Heart right ventricle (tissue), 16 donors: ENCODE measurements at regions not wholly inside any gene's neighbourhood (a gene's known extent, or its start where the extent isn't known, plus 50 kb on each side); places are given as distances from the start of the nearest gene placed in this dataset.
"Not testable (repeated sequence)": the region's sequence is repeated elsewhere in the genome, so short reads cannot be mapped to it uniquely, and the experiment has no call there.

ENCODE experiments used
- ATAC-seq, 8 donors: fragments of 200-7000 bp; cut with Tn5 transposase; one replicate each; pipeline ENCODE4 v1.9.1; 2020; ENCODE audit warnings: mild to moderate bottlenecking in 8 of 8, moderate library complexity in 8 of 8, moderate number of reproducible peaks in 1 of 8
- DNase-seq, 2 donors: peaks; one replicate each; pipeline ENCODE4 v3.0.0-alpha.2; 2020
- H3K27ac ChIP-seq, 10 donors: fragments of 200-600 bp; sonication (generic) in 2 of 10; one replicate each; pipeline versions ENCODE4 v1.5.0 to v1.8.0; 2020 to 2022; ENCODE audit warnings: mild to moderate bottlenecking in 3 of 10
- H3K27me3 ChIP-seq, 7 donors: fragments of 200-600 bp; one replicate each; pipeline ENCODE4 v1.8.0; 2021 to 2022; ENCODE audit warnings: mild to moderate bottlenecking in 2 of 7
- H3K36me3 ChIP-seq, 9 donors: fragments of 200-600 bp; sonication (generic) in 1 of 9; one replicate each; pipeline versions ENCODE4 v1.5.0 to v1.8.0; 2020 to 2022; ENCODE audit warnings: mild to moderate bottlenecking in 2 of 9
- H3K4me1 ChIP-seq, 9 donors: fragments of 200-600 bp; sonication (generic) in 1 of 9; one replicate each; pipeline versions ENCODE4 v1.5.0 to v1.8.0; 2020 to 2022; ENCODE audit warnings: mild to moderate bottlenecking in 4 of 9
- H3K4me3 ChIP-seq, 10 donors: fragments of 200-600 bp; sonication (generic) in 2 of 10; one replicate each; pipeline versions ENCODE4 v1.5.0 to v1.8.0; 2020 to 2022; ENCODE audit warnings: mild to moderate bottlenecking in 7 of 10, moderate library complexity in 2 of 10
- H3K9me3 ChIP-seq, 11 donors: fragments of 200-600 bp in 10 of 11; sonication (generic) in 2 of 11; one replicate each; pipeline versions ENCODE4 v1.5.0 to v1.8.0; 2013 to 2022; ENCODE audit warnings: mild to moderate bottlenecking in 2 of 11, control low read depth in 1 of 11, moderate library complexity in 1 of 11
- WGBS, 2 donors: extraction: QIAGEN DNeasy Blood & Tissue Kit; methylation state at CpG; one replicate each; pipeline ENCODE4 v1.1.7; 2013; ENCODE audit warnings: inconsistent platforms in 1 of 2; 5-methylcytosine and 5-hydroxymethylcytosine counted together
- intact Hi-C, 10 donors: fragments of 100-400 bp; cut with DNase I; formaldehyde crosslinking; loops; one replicate each; pipeline versions ENCODE4 v1.11.1 to v1.14.2; 2022
- donor health status: Arrhythmogenic right ventricular cardiomyopathy.
- donor health status: ischemic (EF 13 %, LVEDD 7.1; RV severe dilation, severe dysfunction).
- donor health status: healthy with polysubstance abuse.
- donor health status: DM: no; HTN: yes; CAD: no.
- donor health status: DM: no; HTN: no; CAD: no.
- donor health status: ischemic (EF 25% LVEDD 6.9; RV normal size, moderate dysfunction).
- donor health status: ischemic (EF 25% LVEDD 5.7; RV mildly dilated, moderate dysfunction).
- donor health status: healthy.
- donor health status: DM: yes; HTN: yes; CAD: no.
- donor health status: Ischemic cardiomyopathy.
- donor health status: ischemic (EF 35%, LVEDD 5.7; RV mildly dilated, moderate dysfunction).
- donor health status: nonischemic (EF 11% LVEDD 7.7; RV severe dilation, severe dysfunction).
- donor health status: DM: yes; HTN: yes; CAD: no.
- donor health status: PGD.
- donor health status: ischemic (EF 29% LVEDD 5.4; RV normal size, mild dysfunction).
- donor health status: nonischemic (EF 23%, LVEDD 6.1; RV moderate dilation, normal function).

- H3K4me1 ChIP-seq, H3K27ac ChIP-seq, DNase-seq, H3K27me3 ChIP-seq, H3K36me3 ChIP-seq, intact Hi-C loops, H3K4me3 ChIP-seq, ATAC-seq, H3K9me3 ChIP-seq: not testable (repeated sequence)
- WGBS, 2 donors, result 68 to 73% methylated on average over 8 of the region's 8 CpGs
Measured at GRCh38 chr15:24488164-24488907, 187.2 kb upstream of the NPAP1 start.

GRCh38 chr15:24505216-24505615 is 170.4 kb upstream of the NPAP1 start:
- 85 to 86% methylated on average over 11 of the region's 11 CpGs for WGBS, 2 donors
- intact Hi-C loops, H3K4me1 ChIP-seq: not testable (repeated sequence)

GRCh38 chr15:24509714-24510113 is 165.9 kb upstream of the NPAP1 start:
- H3K4me3 ChIP-seq, DNase-seq, H3K9me3 ChIP-seq, intact Hi-C loops, H3K4me1 ChIP-seq, H3K27ac ChIP-seq, H3K27me3 ChIP-seq, H3K36me3 ChIP-seq, ATAC-seq: not testable (repeated sequence)
- 87 to 91% methylated on average over 1 of the region's 1 CpG for WGBS, 2 donors

More at GRCh38 chr15:24505216-24505615, 170.4 kb upstream of the NPAP1 start:
- not testable (repeated sequence) for ATAC-seq, H3K9me3 ChIP-seq, H3K4me3 ChIP-seq, H3K27me3 ChIP-seq, H3K36me3 ChIP-seq, H3K27ac ChIP-seq, DNase-seq

GRCh38 chr15:24511598-24511997 is 164.0 kb upstream of the NPAP1 start:
- ATAC-seq, H3K4me1 ChIP-seq, intact Hi-C loops, H3K36me3 ChIP-seq, H3K27ac ChIP-seq, H3K4me3 ChIP-seq, H3K27me3 ChIP-seq, H3K9me3 ChIP-seq, DNase-seq: not testable (repeated sequence)
- 72 to 75% methylated on average over 3 of the region's 3 CpGs for WGBS, 2 donors

GRCh38 chr15:24518772-24519171 is 156.8 kb upstream of the NPAP1 start:
- H3K27me3 ChIP-seq, H3K4me3 ChIP-seq, H3K9me3 ChIP-seq, intact Hi-C loops, H3K4me1 ChIP-seq, H3K27ac ChIP-seq, H3K36me3 ChIP-seq, DNase-seq: not testable (repeated sequence)
- 46 to 66% methylated on average over 3 of the region's 4 CpGs for WGBS, 2 donors
- peak in 3 of 8 donors; percentile 54 to 70 (median 58) for ATAC-seq

GRCh38 chr15:24531235-24531634 is 144.3 kb upstream of the NPAP1 start:
- not testable (repeated sequence) for H3K4me1 ChIP-seq, H3K27me3 ChIP-seq, DNase-seq, H3K27ac ChIP-seq, ATAC-seq, H3K4me3 ChIP-seq, H3K9me3 ChIP-seq, H3K36me3 ChIP-seq
- WGBS, 2 donors, result 47 to 55% methylated on average over 3 of the region's 3 CpGs
- intact Hi-C loops, result loop anchor here in 1 of 10 donors (10.0 kb wide), 1 partner anchor 206 kb away; no protein-coding TSS in a partner anchor

GRCh38 chr15:24534032-24534431 is 141.5 kb upstream of the NPAP1 start:
- 75 to 76% methylated on average over 1 of the region's 1 CpG for WGBS, 2 donors
- H3K27me3 ChIP-seq, H3K27ac ChIP-seq, DNase-seq, H3K4me1 ChIP-seq, ATAC-seq, H3K4me3 ChIP-seq, H3K36me3 ChIP-seq, H3K9me3 ChIP-seq: not testable (repeated sequence)
- intact Hi-C loops, result loop anchor here in 1 of 10 donors (10.0 kb wide), 1 partner anchor 209 kb away; no protein-coding TSS in a partner anchor

GRCh38 chr15:24557281-24557680 is 118.3 kb upstream of the NPAP1 start:
- intact Hi-C loops, H3K9me3 ChIP-seq, H3K27ac ChIP-seq, H3K4me3 ChIP-seq, H3K27me3 ChIP-seq, H3K36me3 ChIP-seq, DNase-seq, H3K4me1 ChIP-seq, ATAC-seq: not testable (repeated sequence)
- 79 to 84% methylated on average over 5 of the region's 5 CpGs for WGBS, 2 donors
